HG03196 (cell line): ENCODE measurements at regions not wholly inside any gene's neighbourhood (a gene's known extent, or its start where the extent isn't known, plus 50 kb on each side); places are given as distances from the start of the nearest gene placed in this dataset.
"Not testable (repeated sequence)": the region's sequence is repeated elsewhere in the genome, so short reads cannot be mapped to it uniquely, and the experiment has no call there.

Source experiments
- ATAC-seq: cut with Tn5 transposase; IDR thresholded peaks from one replicate; pipeline ENCODE4 v1.9.1; 2021; ENCODE audit not compliant: unreplicated experiment

GRCh38 chr7:94169682-94170081, 165.5 kb upstream of the BET1 start:
- ATAC-seq: no peak

GRCh38 chr7:94170836-94171235, 166.7 kb upstream of the BET1 start:
- ATAC-seq: peak; percentile 87

- ATAC-seq: no peak
Measured at GRCh38 chr7:94173436-94173835, 169.3 kb upstream of the BET1 start.

GRCh38 chr7:94174375-94174774, 170.2 kb upstream of the BET1 start:
- no peak for ATAC-seq

- no peak for ATAC-seq
Measured at GRCh38 chr7:94174956-94175355, 170.8 kb upstream of the BET1 start.

GRCh38 chr7:94176694-94177200, 172.6 kb upstream of the BET1 start:
- ATAC-seq: no peak

GRCh38 chr7:94177441-94177840, 173.3 kb upstream of the BET1 start:
- ATAC-seq: no peak

GRCh38 chr7:94178230-94178629, 174.1 kb upstream of the BET1 start:
- ATAC-seq: peak; percentile 95

GRCh38 chr7:94179466-94179865, 175.3 kb upstream of the BET1 start:
- ATAC-seq: no peak

- ATAC-seq: no peak
Measured at GRCh38 chr7:94182066-94182465, 177.9 kb upstream of the BET1 start.

- no peak for ATAC-seq
Measured at GRCh38 chr7:94182721-94183120, 178.6 kb upstream of the BET1 start.

- ATAC-seq: no peak
Measured at GRCh38 chr7:94183289-94183749, 179.2 kb upstream of the BET1 start.

- ATAC-seq: no peak
Measured at GRCh38 chr7:94183891-94184290, 179.7 kb upstream of the BET1 start.

GRCh38 chr7:94188350-94188749, 184.2 kb upstream of the BET1 start:
- ATAC-seq: no peak

GRCh38 chr7:94190599-94191061, 186.5 kb upstream of the BET1 start:
- ATAC-seq: no peak

- ATAC-seq: not testable (repeated sequence)
Measured at GRCh38 chr7:94194426-94194825, 190.3 kb upstream of the BET1 start.

- ATAC-seq: no peak
Measured at GRCh38 chr7:94195201-94195600, 191.0 kb upstream of the BET1 start.

GRCh38 chr7:94195813-94196212, 191.7 kb upstream of the BET1 start:
- ATAC-seq: no peak

- ATAC-seq: no peak
Measured at GRCh38 chr7:94205529-94205928, 189.2 kb upstream of the COL1A2 start.

GRCh38 chr7:94206295-94206694, 188.4 kb upstream of the COL1A2 start:
- ATAC-seq: no peak

- ATAC-seq: no peak
Measured at GRCh38 chr7:94212160-94212559, 182.5 kb upstream of the COL1A2 start.

- no peak for ATAC-seq
Measured at GRCh38 chr7:94216944-94217461, 177.7 kb upstream of the COL1A2 start.

GRCh38 chr7:94217766-94218165, 176.9 kb upstream of the COL1A2 start:
- ATAC-seq: no peak
